ENCODE measurements at regions not wholly inside any gene's neighbourhood (a gene's known extent, or its start where the extent isn't known, plus 50 kb on each side); places are given as distances from the start of the nearest gene placed in this dataset.

- no peak for TF ChIP-seq CTCF (conservative IDR thresholded peaks at IDR 0.05; ENCODE audit: low read depth, low read length)
- no peak for TF ChIP-seq MAZ (IDR thresholded peaks at IDR 0.05; ENCODE audit: borderline replicate concordance, low read depth, low read length)
- TF ChIP-seq RCOR1 (IDR thresholded peaks at IDR 0.05; ENCODE audit: insufficient replicate concordance, low read length): no peak
- TF ChIP-seq POLR2A (IDR thresholded peaks at IDR 0.05; ENCODE audit: low read depth, low read length): no peak
- TF ChIP-seq CEBPB (IDR thresholded peaks at IDR 0.05; ENCODE audit: low read depth, low read length): no peak
- no peak for TF ChIP-seq BHLHE40 (IDR thresholded peaks at IDR 0.05; ENCODE audit: low read depth, low read length)
- TF ChIP-seq FOS (IDR thresholded peaks at IDR 0.05; ENCODE audit: low read depth, low read length): no peak
- no peak for TF ChIP-seq SMC3 (IDR thresholded peaks at IDR 0.05; ENCODE audit: low read depth, low read length)
- no peak for TF ChIP-seq CHD1 (IDR thresholded peaks at IDR 0.05; ENCODE audit: low read depth, low read length)
- TF ChIP-seq RAD21 (IDR thresholded peaks at IDR 0.05; ENCODE audit: low read length): no peak
- TF ChIP-seq NFE2L2 (IDR thresholded peaks at IDR 0.05; ENCODE audit: low read depth, low read length): no peak
- no peak for TF ChIP-seq MAFK (IDR thresholded peaks at IDR 0.05; ENCODE audit: low read depth, low read length)
- TF ChIP-seq, protein P1, sequence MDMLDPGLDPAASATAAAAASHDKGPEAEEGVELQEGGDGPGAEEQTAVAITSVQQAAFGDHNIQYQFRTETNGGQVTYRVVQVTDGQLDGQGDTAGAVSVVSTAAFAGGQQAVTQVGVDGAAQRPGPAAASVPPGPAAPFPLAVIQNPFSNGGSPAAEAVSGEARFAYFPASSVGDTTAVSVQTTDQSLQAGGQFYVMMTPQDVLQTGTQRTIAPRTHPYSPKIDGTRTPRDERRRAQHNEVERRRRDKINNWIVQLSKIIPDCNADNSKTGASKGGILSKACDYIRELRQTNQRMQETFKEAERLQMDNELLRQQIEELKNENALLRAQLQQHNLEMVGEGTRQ (IDR thresholded peaks at IDR 0.05; ENCODE audit: low read depth, low read length): no peak
These were observed 176.8 kb downstream of the KCNS3 start for GRCh38 chr2:18055290-18055689.

All from IMR-90 (cell line).